Spleen (tissue), 7 donors: ENCODE measurements at regions not wholly inside any gene's neighbourhood (a gene's known extent, or its start where the extent isn't known, plus 50 kb on each side); places are given as distances from the start of the nearest gene placed in this dataset.

ENCODE experiments used
- CTCF ChIP-seq, 11 experiments: fragments of 200-600 bp in 7 of 11; fragments of 450-650 bp in 4 of 11; sonication (generic) in 4 of 11; IDR thresholded peaks in 8 of 11; conservative IDR thresholded peaks in 3 of 11; 1 replicate in 7 of 11; 2 replicates in 4 of 11; pipeline versions ENCODE4 v1.4.0 to v1.8.0; 2016 to 2021; ENCODE audit warnings: antibody characterized with exemption in 11 of 11, inconsistent platforms in 4 of 11, mild to moderate bottlenecking in 1 of 11
- POLR2A ChIP-seq, 3 donors: fragments of 450-650 bp; IDR thresholded peaks; one replicate each; pipeline ENCODE4 v1.5.1; 2017; ENCODE audit warnings: antibody characterized with exemption in 3 of 3, mild to moderate bottlenecking in 1 of 3
- POLR2AphosphoS5 ChIP-seq, 3 donors: sonication (generic); formaldehyde crosslinking; IDR thresholded peaks; one replicate each; pipeline ENCODE4 v1.5.1; 2017; ENCODE audit warnings: antibody characterized with exemption in 3 of 3
- donor health status: DM: no; HTN: no; CAD: no; lungs with moderate emphysema.
- donor health status: DM: no; HTN: no; CAD: no.
- donor health status: DM: no; HTN: no; CAD: no.

DNA sequence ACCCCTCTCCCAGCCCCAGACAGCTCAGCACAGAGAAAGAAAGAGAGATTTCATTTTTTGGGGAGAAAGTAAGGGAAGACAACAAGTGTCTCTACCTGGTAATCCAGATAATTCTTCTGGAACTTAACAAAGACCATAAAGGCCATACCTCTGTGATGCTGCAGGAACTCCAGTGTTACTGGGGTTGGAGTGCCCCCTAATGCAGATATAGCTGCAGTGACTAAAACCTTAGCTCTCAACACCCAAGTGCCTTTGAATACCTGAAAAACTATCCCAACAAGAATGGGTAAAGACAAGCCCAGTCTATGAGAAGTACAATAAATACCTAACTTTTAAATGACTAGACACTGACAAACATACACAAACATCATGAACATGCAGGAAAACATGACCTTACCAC, 365.3 kb upstream of the PTCHD4 start:
- TF ChIP-seq CTCF (IDR thresholded peaks at IDR 0.05 in 8 of 11, conservative IDR thresholded peaks at IDR 0.05 in 3 of 11) (no peak), POLR2A (IDR thresholded peaks at IDR 0.05) (no peak), POLR2AphosphoS5 (IDR thresholded peaks at IDR 0.05) (no peak)
